ENCODE measurements at regions not wholly inside any gene's neighbourhood (a gene's known extent, or its start where the extent isn't known, plus 50 kb on each side); places are given as distances from the start of the nearest gene placed in this dataset.

GRCh38 chr13:85076343-85076742, 722.9 kb downstream of the SLITRK6 start:
- TF ChIP-seq CTCF (IDR thresholded peaks at IDR 0.05) (no peak), JUN (CRISPR knock-in tag; IDR thresholded peaks at IDR 0.05) (no peak), CREB1 (CRISPR knock-in tag; IDR thresholded peaks at IDR 0.05) (no peak), GRHL2 (CRISPR knock-in tag; IDR thresholded peaks at IDR 0.05; ENCODE audit: insufficient replicate concordance, severe bottlenecking) (no peak), NR2C2 (CRISPR knock-in tag; IDR thresholded peaks at IDR 0.05) (no peak), CBFB (CRISPR knock-in tag; IDR thresholded peaks at IDR 0.05; ENCODE audit: low read depth) (no peak), NFE2L1 (CRISPR knock-in tag; IDR thresholded peaks at IDR 0.05) (no peak), ZNF317 (CRISPR knock-in tag; IDR thresholded peaks at IDR 0.05; ENCODE audit: borderline replicate concordance, low read depth) (no peak), ATF3 (CRISPR knock-in tag; conservative IDR thresholded peaks at IDR 0.05) (no peak), MAX (CRISPR knock-in tag; IDR thresholded peaks at IDR 0.05) (no peak), USF2 (CRISPR knock-in tag; IDR thresholded peaks at IDR 0.05) (no peak), IRF1 (CRISPR knock-in tag; IDR thresholded peaks at IDR 0.05) (no peak), USF1 (CRISPR knock-in tag; IDR thresholded peaks at IDR 0.05) (no peak), TCF7 (CRISPR knock-in tag; IDR thresholded peaks at IDR 0.05; ENCODE audit: low read depth) (no peak)
